ENCODE measurements at regions not wholly inside any gene's neighbourhood (a gene's known extent, or its start where the extent isn't known, plus 50 kb on each side); places are given as distances from the start of the nearest gene placed in this dataset.

DNA sequence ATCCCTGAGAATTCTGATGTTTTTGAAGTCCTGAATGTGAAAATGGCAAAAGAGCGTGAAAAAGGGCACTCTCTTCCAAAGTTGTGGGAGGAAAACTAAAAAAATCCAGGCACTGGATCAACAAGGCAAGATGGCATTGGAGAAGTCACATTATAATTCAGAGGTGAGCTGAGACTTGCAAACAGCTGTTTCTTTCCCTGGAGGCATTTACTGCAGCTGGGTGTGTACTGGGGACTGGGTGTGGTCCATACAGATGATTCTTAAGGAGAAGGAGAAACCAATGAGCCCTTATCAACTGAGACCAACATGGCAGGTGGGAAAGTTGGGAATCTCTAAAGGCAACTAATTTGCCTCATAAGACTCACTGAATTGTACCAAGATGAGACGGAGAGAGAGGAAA lies 313.9 kb downstream of the TRIB2 start (continued):
- TF ChIP-seq, protein P1, sequence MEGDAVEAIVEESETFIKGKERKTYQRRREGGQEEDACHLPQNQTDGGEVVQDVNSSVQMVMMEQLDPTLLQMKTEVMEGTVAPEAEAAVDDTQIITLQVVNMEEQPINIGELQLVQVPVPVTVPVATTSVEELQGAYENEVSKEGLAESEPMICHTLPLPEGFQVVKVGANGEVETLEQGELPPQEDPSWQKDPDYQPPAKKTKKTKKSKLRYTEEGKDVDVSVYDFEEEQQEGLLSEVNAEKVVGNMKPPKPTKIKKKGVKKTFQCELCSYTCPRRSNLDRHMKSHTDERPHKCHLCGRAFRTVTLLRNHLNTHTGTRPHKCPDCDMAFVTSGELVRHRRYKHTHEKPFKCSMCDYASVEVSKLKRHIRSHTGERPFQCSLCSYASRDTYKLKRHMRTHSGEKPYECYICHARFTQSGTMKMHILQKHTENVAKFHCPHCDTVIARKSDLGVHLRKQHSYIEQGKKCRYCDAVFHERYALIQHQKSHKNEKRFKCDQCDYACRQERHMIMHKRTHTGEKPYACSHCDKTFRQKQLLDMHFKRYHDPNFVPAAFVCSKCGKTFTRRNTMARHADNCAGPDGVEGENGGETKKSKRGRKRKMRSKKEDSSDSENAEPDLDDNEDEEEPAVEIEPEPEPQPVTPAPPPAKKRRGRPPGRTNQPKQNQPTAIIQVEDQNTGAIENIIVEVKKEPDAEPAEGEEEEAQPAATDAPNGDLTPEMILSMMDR (conservative IDR thresholded peaks at IDR 0.05; ENCODE audit: low read depth in 2 of 2), result no peak

DNA sequence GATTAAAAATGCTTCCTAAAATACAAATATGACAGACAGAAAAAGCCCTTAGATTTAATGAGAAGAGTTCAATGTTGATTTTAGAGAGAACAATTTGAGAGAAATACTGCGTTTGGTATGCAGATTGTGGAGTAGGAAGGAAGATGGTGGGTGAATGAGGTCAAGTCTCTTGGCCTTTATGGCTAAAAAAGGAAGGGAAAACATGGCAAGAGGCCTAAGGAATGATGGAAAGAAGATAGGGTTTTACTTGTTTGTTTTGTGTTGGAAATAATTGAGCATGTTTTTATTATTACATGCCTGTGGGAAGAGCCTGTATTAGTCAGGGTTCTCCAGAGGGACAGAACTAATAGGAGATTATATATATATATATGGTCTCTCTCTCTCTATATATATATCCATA lies 318.1 kb downstream of the TRIB2 start:
- no peak for ATAC-seq
- Mint-ChIP-seq H3K27me3 (ENCODE audit: insufficient read depth, low read depth, poor library complexity) (no peaks in the 10 kb centered on the region), H3K36me3 (ENCODE audit: low read depth) (no peaks in the 10 kb centered on the region)
- TF ChIP-seq EZH2phosphoT487 (IDR thresholded peaks at IDR 0.05; ENCODE audit: unreplicated experiment), result no peak
- TF ChIP-seq POLR2AphosphoS5 (IDR thresholded peaks at IDR 0.05; ENCODE audit: low read depth), result no peak
- no peak for TF ChIP-seq EZH2 (IDR thresholded peaks at IDR 0.05; ENCODE audit: low read depth, unreplicated experiment)
- TF ChIP-seq CREB1 (CRISPR knock-in tag; IDR thresholded peaks at IDR 0.05; ENCODE audit: low read depth), result no peak
- TF ChIP-seq JUNB (IDR thresholded peaks at IDR 0.05; ENCODE audit: unreplicated experiment), result no peak
- TF ChIP-seq, protein P1 (conservative IDR thresholded peaks at IDR 0.05; ENCODE audit: low read depth in 2 of 2), result no peak
- TF ChIP-seq, protein P2, sequence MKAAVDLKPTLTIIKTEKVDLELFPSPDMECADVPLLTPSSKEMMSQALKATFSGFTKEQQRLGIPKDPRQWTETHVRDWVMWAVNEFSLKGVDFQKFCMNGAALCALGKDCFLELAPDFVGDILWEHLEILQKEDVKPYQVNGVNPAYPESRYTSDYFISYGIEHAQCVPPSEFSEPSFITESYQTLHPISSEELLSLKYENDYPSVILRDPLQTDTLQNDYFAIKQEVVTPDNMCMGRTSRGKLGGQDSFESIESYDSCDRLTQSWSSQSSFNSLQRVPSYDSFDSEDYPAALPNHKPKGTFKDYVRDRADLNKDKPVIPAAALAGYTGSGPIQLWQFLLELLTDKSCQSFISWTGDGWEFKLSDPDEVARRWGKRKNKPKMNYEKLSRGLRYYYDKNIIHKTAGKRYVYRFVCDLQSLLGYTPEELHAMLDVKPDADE (IDR thresholded peaks at IDR 0.05), result no peak
- no peak for TF ChIP-seq ZNF114 (CRISPR knock-in tag; IDR thresholded peaks at IDR 0.05)
- TF ChIP-seq, protein P3, sequence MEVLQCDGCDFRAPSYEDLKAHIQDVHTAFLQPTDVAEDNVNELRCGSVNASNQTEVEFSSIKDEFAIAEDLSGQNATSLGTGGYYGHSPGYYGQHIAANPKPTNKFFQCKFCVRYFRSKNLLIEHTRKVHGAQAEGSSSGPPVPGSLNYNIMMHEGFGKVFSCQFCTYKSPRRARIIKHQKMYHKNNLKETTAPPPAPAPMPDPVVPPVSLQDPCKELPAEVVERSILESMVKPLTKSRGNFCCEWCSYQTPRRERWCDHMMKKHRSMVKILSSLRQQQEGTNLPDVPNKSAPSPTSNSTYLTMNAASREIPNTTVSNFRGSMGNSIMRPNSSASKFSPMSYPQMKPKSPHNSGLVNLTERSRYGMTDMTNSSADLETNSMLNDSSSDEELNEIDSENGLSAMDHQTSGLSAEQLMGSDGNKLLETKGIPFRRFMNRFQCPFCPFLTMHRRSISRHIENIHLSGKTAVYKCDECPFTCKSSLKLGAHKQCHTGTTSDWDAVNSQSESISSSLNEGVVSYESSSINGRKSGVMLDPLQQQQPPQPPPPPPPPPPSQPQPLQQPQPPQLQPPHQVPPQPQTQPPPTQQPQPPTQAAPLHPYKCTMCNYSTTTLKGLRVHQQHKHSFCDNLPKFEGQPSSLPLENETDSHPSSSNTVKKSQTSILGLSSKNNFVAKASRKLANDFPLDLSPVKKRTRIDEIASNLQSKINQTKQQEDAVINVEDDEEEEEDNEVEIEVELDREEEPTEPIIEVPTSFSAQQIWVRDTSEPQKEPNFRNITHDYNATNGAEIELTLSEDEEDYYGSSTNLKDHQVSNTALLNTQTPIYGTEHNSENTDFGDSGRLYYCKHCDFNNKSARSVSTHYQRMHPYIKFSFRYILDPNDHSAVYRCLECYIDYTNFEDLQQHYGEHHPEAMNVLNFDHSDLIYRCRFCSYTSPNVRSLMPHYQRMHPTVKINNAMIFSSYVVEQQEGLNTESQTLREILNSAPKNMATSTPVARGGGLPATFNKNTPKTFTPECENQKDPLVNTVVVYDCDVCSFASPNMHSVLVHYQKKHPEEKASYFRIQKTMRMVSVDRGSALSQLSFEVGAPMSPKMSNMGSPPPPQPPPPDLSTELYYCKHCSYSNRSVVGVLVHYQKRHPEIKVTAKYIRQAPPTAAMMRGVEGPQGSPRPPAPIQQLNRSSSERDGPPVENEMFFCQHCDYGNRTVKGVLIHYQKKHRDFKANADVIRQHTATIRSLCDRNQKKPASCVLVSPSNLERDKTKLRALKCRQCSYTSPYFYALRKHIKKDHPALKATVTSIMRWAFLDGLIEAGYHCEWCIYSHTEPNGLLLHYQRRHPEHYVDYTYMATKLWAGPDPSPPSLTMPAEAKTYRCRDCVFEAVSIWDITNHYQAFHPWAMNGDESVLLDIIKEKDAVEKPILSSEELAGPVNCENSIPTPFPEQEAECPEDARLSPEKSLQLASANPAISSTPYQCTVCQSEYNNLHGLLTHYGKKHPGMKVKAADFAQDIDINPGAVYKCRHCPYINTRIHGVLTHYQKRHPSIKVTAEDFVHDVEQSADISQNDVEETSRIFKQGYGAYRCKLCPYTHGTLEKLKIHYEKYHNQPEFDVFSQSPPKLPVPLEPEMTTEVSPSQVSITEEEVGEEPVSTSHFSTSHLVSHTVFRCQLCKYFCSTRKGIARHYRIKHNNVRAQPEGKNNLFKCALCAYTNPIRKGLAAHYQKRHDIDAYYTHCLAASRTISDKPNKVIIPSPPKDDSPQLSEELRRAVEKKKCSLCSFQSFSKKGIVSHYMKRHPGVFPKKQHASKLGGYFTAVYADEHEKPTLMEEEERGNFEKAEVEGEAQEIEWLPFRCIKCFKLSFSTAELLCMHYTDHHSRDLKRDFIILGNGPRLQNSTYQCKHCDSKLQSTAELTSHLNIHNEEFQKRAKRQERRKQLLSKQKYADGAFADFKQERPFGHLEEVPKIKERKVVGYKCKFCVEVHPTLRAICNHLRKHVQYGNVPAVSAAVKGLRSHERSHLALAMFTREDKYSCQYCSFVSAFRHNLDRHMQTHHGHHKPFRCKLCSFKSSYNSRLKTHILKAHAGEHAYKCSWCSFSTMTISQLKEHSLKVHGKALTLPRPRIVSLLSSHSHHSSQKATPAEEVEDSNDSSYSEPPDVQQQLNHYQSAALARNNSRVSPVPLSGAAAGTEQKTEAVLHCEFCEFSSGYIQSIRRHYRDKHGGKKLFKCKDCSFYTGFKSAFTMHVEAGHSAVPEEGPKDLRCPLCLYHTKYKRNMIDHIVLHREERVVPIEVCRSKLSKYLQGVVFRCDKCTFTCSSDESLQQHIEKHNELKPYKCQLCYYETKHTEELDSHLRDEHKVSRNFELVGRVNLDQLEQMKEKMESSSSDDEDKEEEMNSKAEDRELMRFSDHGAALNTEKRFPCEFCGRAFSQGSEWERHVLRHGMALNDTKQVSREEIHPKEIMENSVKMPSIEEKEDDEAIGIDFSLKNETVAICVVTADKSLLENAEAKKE (CRISPR knock-in tag; IDR thresholded peaks at IDR 0.05), result no peak
- TF ChIP-seq, protein P4, sequence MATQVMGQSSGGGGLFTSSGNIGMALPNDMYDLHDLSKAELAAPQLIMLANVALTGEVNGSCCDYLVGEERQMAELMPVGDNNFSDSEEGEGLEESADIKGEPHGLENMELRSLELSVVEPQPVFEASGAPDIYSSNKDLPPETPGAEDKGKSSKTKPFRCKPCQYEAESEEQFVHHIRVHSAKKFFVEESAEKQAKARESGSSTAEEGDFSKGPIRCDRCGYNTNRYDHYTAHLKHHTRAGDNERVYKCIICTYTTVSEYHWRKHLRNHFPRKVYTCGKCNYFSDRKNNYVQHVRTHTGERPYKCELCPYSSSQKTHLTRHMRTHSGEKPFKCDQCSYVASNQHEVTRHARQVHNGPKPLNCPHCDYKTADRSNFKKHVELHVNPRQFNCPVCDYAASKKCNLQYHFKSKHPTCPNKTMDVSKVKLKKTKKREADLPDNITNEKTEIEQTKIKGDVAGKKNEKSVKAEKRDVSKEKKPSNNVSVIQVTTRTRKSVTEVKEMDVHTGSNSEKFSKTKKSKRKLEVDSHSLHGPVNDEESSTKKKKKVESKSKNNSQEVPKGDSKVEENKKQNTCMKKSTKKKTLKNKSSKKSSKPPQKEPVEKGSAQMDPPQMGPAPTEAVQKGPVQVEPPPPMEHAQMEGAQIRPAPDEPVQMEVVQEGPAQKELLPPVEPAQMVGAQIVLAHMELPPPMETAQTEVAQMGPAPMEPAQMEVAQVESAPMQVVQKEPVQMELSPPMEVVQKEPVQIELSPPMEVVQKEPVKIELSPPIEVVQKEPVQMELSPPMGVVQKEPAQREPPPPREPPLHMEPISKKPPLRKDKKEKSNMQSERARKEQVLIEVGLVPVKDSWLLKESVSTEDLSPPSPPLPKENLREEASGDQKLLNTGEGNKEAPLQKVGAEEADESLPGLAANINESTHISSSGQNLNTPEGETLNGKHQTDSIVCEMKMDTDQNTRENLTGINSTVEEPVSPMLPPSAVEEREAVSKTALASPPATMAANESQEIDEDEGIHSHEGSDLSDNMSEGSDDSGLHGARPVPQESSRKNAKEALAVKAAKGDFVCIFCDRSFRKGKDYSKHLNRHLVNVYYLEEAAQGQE (IDR thresholded peaks at IDR 0.05; ENCODE audit: unreplicated experiment), result no peak
- no peak for TF ChIP-seq STAT1 (IDR thresholded peaks at IDR 0.05; ENCODE audit: unreplicated experiment)

More for the DNA sequence above, 318.1 kb downstream of the TRIB2 start:
- H3K4me3 Mint-ChIP-seq, result no peak overlapping the region
- Histone ChIP-seq H2AFZ (no peak overlapping the region), H3F3A (replicated peaks; ENCODE audit: low read depth) (no peaks in the 10 kb centered on the region), H3K4me3 (no peak overlapping the region), H3K9me2 (ENCODE audit: insufficient read depth) (no peaks in the 10 kb centered on the region), H3K4me2 (no peak overlapping the region), H3K4me1 (ENCODE audit: insufficient read depth) (no peaks in the 10 kb centered on the region), H3K27ac (ENCODE audit: low read depth) (no peak overlapping the region), H3K79me2 (replicated peaks; ENCODE audit: insufficient read depth) (no peaks in the 10 kb centered on the region), H4K20me1 (replicated peaks; ENCODE audit: insufficient read depth) (no peaks in the 10 kb centered on the region), H3K27me3 (ENCODE audit: insufficient read depth) (no peaks in the 10 kb centered on the region), H3K36me3 (ENCODE audit: insufficient read depth) (no peaks in the 10 kb centered on the region)
- DNase-seq (ENCODE audit: low spot score), result no peak
- no peak overlapping the region for H3K27ac Mint-ChIP-seq
- H3K9me3 Mint-ChIP-seq, result no peaks in the 10 kb centered on the region; the same call in 2 of the 3 replicates
- H3K4me1 Mint-ChIP-seq, result no peaks in the 10 kb centered on the region
